Glutamatergic neuron (in vitro differentiated cells): ENCODE measurements at regions not wholly inside any gene's neighbourhood (a gene's known extent, or its start where the extent isn't known, plus 50 kb on each side); places are given as distances from the start of the nearest gene placed in this dataset.

ENCODE experiments used
- DNase-seq: peaks from one replicate; pipeline ENCODE4 v3.0.0; 2022
- H3K27ac Mint-ChIP-seq: one replicate; pipeline ENCODE4 v1.8.0; 2020; ENCODE audit warnings: mild to moderate bottlenecking, mixed read lengths, inconsistent platforms; ENCODE audit not compliant: unreplicated experiment
- H3K27me3 Mint-ChIP-seq: one replicate; pipeline ENCODE4 v1.8.0; 2020; ENCODE audit warnings: mild to moderate bottlenecking, moderate library complexity, mixed read lengths, inconsistent platforms; ENCODE audit not compliant: unreplicated experiment
- H3K36me3 Mint-ChIP-seq: one replicate; pipeline ENCODE4 v1.8.0; 2020; ENCODE audit warnings: mild to moderate bottlenecking, mixed read lengths, inconsistent platforms; ENCODE audit not compliant: unreplicated experiment
- H3K4me1 Mint-ChIP-seq: one replicate; pipeline ENCODE4 v1.8.0; 2020; ENCODE audit warnings: mild to moderate bottlenecking, low read depth, mixed read lengths, inconsistent platforms; ENCODE audit not compliant: unreplicated experiment
- H3K4me3 Mint-ChIP-seq: one replicate; pipeline ENCODE4 v1.8.0; 2020; ENCODE audit warnings: mild to moderate bottlenecking, mixed read lengths, inconsistent platforms; ENCODE audit not compliant: unreplicated experiment
- H3K9me3 Mint-ChIP-seq: one replicate; pipeline ENCODE4 v1.8.0; 2020; ENCODE audit warnings: mild to moderate bottlenecking, moderate library complexity, mixed read lengths, inconsistent platforms; ENCODE audit not compliant: unreplicated experiment
- TF ChIP-seq, protein P1 (sequence below): fragments of 200-600 bp; sonication (generic); IDR thresholded peaks from one replicate; pipeline ENCODE4 v1.5.0; 2021; ENCODE audit not compliant: partially characterized antibody, unreplicated experiment

DNA sequence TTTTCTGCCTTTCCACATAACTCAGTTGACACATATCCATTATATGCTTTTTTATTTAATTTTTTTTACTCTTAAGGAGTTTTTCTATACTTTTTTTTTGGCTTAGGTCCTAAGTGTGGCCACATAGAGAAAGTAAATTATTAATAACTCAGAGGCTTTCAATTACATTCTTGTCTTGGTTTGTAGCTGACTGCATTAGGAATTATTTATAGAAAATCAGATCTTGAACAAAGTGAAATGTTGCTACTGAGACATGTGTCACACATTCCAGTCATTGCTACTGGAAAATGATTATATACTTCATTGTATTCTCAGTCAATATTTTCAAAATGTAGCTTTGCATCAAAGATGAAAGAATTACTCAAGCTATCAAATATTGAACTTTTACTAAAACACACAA, 1277.9 kb downstream of the CDY2B start:
- Mint-ChIP-seq H3K27ac (no peak overlapping the region), H3K9me3 (no peaks in the 10 kb centered on the region), H3K36me3 (no peaks in the 10 kb centered on the region), H3K4me1 (no peaks in the 10 kb centered on the region), H3K27me3 (no peaks in the 10 kb centered on the region), H3K4me3 (no peak overlapping the region)
- TF ChIP-seq, protein P1, sequence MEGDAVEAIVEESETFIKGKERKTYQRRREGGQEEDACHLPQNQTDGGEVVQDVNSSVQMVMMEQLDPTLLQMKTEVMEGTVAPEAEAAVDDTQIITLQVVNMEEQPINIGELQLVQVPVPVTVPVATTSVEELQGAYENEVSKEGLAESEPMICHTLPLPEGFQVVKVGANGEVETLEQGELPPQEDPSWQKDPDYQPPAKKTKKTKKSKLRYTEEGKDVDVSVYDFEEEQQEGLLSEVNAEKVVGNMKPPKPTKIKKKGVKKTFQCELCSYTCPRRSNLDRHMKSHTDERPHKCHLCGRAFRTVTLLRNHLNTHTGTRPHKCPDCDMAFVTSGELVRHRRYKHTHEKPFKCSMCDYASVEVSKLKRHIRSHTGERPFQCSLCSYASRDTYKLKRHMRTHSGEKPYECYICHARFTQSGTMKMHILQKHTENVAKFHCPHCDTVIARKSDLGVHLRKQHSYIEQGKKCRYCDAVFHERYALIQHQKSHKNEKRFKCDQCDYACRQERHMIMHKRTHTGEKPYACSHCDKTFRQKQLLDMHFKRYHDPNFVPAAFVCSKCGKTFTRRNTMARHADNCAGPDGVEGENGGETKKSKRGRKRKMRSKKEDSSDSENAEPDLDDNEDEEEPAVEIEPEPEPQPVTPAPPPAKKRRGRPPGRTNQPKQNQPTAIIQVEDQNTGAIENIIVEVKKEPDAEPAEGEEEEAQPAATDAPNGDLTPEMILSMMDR: no peak
- no peak for DNase-seq

DNA sequence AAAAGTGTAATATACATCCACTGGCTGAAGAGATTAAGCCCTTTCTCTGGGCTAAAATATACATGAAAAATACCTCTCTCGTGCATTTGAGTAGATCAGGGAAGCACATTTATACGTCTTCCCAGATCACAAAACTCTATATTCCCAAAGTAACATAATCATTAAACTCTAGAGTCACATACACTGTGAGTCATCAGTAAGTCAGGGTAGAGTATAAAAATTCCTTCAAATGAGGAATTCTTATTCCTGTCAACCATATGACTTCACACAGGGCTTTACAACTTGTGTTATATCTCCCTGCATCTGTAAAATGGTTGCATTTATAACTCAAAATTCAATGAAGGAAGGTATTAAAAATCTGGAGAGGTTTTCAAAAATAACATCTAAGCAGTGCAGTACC, 1278.4 kb downstream of the CDY2B start:
- DNase-seq: no peak
- Mint-ChIP-seq H3K4me1 (no peaks in the 10 kb centered on the region), H3K9me3 (peaks cover 2% of the 10 kb centered on the region), H3K27ac (no peak overlapping the region), H3K36me3 (no peaks in the 10 kb centered on the region), H3K4me3 (no peak overlapping the region), H3K27me3 (no peaks in the 10 kb centered on the region)
- TF ChIP-seq, protein P1: no peak

DNA sequence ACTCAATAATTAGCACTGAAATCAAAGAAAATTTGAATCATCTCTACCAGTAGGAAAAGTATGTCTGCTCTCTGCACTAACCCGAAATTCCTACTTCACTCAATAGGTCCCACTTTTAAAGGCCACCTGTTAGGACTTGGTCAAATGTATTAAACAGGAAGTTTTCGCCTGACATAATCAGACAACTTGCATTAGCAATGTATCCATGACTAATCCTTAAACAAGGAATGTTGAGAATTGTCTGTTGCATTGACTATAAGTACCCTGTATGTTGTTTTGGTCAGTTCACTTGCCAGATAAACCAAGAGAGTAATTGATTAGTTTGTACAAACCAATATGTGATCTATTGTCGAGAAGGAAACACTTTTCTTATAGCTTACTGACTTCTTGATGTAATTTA, 1308.0 kb downstream of the CDY2B start:
- H3K27me3 Mint-ChIP-seq: no peaks in the 10 kb centered on the region
- H3K4me1 Mint-ChIP-seq: no peaks in the 10 kb centered on the region
- no peak for DNase-seq
- H3K27ac Mint-ChIP-seq: no peak overlapping the region
- no peaks in the 10 kb centered on the region for H3K9me3 Mint-ChIP-seq
- H3K36me3 Mint-ChIP-seq: no peaks in the 10 kb centered on the region
- H3K4me3 Mint-ChIP-seq: no peak overlapping the region
- TF ChIP-seq, protein P1: no peak

DNA sequence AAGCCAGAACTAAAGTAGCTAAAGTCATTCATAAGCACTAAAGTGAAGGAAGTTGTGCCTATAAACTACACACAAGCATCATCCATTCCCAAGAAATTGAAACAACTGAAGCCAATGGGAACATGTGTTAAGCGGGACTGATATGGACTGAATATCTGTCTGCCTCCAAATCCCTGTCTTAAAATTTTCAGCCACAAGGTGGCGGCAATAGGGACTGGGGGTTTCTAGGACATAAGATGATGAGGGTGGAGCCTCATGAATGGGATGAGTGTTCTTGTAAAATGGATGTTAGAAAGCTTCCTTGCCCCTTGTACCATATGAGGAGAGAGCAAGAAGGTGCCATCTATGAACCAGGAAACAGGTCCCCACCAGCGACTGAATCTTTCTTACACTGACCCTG, 1317.5 kb downstream of the CDY2B start:
- H3K27ac Mint-ChIP-seq: no peak overlapping the region
- H3K4me3 Mint-ChIP-seq: no peak overlapping the region
- DNase-seq: peak; percentile 40
- no peaks in the 10 kb centered on the region for H3K4me1 Mint-ChIP-seq
- TF ChIP-seq, protein P1: peak; percentile 51
- no peaks in the 10 kb centered on the region for H3K9me3 Mint-ChIP-seq
- no peaks in the 10 kb centered on the region for H3K36me3 Mint-ChIP-seq
- no peaks in the 10 kb centered on the region for H3K27me3 Mint-ChIP-seq

DNA sequence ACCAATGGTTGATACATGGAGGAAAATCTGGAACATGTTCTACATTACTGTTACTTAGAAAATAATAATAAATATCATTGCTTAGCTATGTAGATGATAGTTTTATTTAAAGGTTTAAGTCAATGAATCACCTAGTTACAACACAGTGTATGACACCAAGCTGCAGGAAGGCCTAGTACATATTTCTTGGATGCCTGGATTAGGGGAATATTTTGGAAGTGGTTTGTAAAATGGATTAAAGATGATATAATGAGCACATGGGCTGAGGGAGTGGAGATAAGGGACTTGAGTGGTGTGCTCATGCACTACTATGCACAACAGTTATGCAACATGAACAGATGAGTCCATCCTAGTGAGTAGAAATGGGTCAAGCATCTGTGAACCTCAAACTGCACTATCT, 1358.0 kb downstream of the CDY2B start:
- TF ChIP-seq, protein P1: no peak
- DNase-seq: no peak
- Mint-ChIP-seq H3K27ac (no peak overlapping the region), H3K4me1 (no peaks in the 10 kb centered on the region), H3K27me3 (no peaks in the 10 kb centered on the region), H3K4me3 (no peak overlapping the region), H3K36me3 (no peaks in the 10 kb centered on the region), H3K9me3 (no peaks in the 10 kb centered on the region)
